ENCODE measurements at regions not wholly inside any gene's neighbourhood (a gene's known extent, or its start where the extent isn't known, plus 50 kb on each side); places are given as distances from the start of the nearest gene placed in this dataset.

GRCh38 chr1:20409971-20410370 lies 76.0 kb downstream of the CAMK2N1 start:
- TF ChIP-seq EZH2 (IDR thresholded peaks at IDR 0.05; ENCODE audit: borderline replicate concordance) = no peak
- TF ChIP-seq, protein P1, sequence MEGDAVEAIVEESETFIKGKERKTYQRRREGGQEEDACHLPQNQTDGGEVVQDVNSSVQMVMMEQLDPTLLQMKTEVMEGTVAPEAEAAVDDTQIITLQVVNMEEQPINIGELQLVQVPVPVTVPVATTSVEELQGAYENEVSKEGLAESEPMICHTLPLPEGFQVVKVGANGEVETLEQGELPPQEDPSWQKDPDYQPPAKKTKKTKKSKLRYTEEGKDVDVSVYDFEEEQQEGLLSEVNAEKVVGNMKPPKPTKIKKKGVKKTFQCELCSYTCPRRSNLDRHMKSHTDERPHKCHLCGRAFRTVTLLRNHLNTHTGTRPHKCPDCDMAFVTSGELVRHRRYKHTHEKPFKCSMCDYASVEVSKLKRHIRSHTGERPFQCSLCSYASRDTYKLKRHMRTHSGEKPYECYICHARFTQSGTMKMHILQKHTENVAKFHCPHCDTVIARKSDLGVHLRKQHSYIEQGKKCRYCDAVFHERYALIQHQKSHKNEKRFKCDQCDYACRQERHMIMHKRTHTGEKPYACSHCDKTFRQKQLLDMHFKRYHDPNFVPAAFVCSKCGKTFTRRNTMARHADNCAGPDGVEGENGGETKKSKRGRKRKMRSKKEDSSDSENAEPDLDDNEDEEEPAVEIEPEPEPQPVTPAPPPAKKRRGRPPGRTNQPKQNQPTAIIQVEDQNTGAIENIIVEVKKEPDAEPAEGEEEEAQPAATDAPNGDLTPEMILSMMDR (IDR thresholded peaks at IDR 0.05; ENCODE audit: poor library complexity) = no peak
- TF ChIP-seq EZH2phosphoT487 (IDR thresholded peaks at IDR 0.05; ENCODE audit: low read depth, severe bottlenecking, unreplicated experiment) = no peak
